DMS53 (cell line): ENCODE measurements at regions not wholly inside any gene's neighbourhood (a gene's known extent, or its start where the extent isn't known, plus 50 kb on each side); places are given as distances from the start of the nearest gene placed in this dataset.

ENCODE experiments used
- DNase-seq: peaks from one replicate; lab custom pipeline; 2025; lab: John Stamatoyannopoulos, UW

DNA sequence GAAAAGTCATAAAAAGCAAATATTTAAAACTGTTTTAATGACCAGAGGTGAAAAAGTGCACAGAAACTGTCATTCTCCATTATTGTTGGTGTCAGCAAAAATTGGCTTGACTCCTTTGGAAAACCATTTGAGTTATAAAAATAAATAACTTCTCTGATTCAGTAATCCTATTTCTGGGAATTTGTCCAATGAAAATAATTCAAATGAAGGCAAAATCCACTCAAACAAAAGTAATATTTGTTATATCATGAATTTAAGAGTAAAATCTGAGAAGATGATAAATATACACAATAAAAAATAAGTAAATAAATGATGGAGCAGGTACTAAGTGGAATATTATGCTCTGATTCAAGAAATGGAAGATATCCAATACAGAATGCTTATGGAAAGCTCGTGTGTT, 326.6 kb upstream of the KLF6 start:
- DNase-seq: no peak

- no peak for DNase-seq
Observed at GRCh38 chr10:4109469-4109868, 324.5 kb upstream of the KLF6 start.

- DNase-seq: peak; percentile 44
Observed at GRCh38 chr10:4108693-4109092, 323.7 kb upstream of the KLF6 start.

- no peak for DNase-seq
Observed at GRCh38 chr10:4107285-4107851, 322.4 kb upstream of the KLF6 start.

GRCh38 chr10:4103603-4104002, 318.6 kb upstream of the KLF6 start:
- no peak for DNase-seq

DNA sequence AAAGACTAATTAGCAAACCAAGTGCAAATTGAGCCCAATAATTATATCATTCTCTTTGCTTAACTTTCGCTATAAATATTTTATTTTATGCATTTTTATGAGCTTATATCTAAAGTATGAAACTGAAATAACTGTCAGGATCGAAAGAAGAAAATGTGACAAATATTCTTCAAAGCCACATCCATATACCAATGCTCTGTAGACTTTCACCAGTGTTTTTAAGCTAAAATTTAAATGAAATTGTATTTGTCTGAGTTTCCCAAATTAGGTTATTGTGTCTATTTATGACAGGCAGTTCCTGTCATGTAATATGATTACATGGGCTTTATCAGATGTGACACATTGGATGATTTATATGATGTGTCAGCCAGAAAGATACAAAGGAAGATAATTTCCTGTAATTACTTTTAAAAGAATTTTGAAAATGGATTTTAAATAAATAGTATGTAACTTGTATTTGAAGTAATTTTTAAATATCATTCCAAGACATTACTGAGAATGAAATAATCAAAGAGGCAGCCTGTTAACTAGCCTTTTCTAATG, 317.9 kb upstream of the KLF6 start:
- DNase-seq: no peak

GRCh38 chr10:4101918-4102654, 317.1 kb upstream of the KLF6 start:
- DNase-seq: no peak

- DNase-seq: no peak
Observed at GRCh38 chr10:4100380-4100779, 315.4 kb upstream of the KLF6 start.

GRCh38 chr10:4099202-4099601, 314.2 kb upstream of the KLF6 start:
- DNase-seq: no peak

- DNase-seq: no peak
Observed at GRCh38 chr10:4095166-4095917, 310.3 kb upstream of the KLF6 start.

DNA sequence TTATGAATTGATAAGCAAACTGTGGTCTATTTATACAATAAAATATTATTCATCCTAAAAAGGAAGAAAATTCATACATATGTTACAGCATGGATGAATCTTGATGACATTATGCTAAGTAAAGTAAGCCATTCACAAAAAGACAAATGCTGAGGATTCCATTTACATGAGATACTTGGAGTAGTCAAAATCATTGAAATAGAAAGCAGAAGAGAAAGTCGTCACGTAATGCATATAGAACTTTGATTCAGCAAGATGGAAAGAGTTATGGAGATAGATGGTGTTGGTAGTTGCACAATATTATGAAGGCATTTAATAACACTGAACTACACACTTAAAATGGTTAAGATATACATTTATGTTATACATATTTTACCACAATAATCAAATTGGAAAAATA, 309.7 kb upstream of the KLF6 start:
- no peak for DNase-seq

DNA sequence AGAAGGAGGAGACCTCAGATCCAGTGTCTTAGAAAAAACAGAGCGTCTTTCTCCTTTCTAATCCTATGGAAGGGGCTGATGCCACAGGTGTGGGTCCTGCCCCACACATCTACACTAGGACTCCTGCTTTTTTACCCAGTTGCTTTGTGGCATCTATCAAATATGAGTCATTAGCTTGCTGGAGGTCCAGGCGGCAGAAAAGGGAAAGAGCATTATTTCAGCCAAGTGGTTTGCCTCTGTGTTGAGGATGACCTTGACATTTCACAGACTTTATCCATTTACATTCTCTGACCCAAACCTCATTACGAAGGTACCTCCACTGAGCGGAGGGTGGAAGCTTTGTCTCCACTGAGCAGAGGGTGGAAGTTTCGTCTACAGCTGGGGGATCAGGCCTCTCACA, 308.4 kb upstream of the KLF6 start:
- no peak for DNase-seq

GRCh38 chr10:4088354-4089066, 303.5 kb upstream of the KLF6 start:
- DNase-seq: no peak

DNA sequence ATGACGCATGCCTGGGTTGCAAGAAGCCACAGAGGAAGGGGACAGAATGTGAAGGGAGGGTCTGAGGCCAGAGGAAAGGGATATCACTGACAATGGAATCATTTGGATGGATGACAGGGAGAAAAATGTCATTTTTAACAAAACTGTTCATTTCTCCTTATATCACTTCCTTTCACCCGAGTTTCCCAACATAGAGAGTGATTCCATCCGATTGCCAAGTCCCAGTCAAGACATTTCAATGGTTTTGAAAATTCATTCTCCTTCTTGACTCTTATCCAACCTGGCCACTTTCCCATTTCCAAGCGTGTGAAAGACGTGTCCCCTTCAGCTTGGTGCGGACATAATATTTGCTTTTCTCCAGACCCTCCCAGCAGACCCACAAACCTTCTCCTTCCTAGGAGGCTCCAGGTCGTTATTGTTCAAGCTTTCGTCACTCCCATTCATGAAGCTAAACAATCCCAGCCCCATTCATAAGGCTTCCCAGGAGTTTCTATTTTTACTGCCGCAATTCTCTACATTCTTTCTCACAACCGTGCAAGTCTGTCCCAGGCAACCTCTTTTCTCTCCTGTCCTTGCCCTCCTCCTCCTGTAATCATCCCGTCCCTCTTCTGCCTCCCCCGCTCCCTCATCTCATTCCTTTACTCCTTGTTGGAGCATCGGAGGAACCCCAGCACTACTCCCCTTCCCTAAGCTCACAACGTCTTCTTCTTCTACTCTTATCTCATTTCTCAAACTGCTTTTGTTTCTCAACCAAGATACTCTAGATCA, 301.3 kb upstream of the KLF6 start:
- DNase-seq: no peak

- DNase-seq: no peak
Observed at GRCh38 chr10:4083509-4084003, 298.5 kb upstream of the KLF6 start.

GRCh38 chr10:4082861-4083260, 297.9 kb upstream of the KLF6 start:
- no peak for DNase-seq

- no peak for DNase-seq
Observed at GRCh38 chr10:4081685-4082111, 296.7 kb upstream of the KLF6 start.

GRCh38 chr10:4080225-4080805, 295.3 kb upstream of the KLF6 start:
- no peak for DNase-seq

DNA sequence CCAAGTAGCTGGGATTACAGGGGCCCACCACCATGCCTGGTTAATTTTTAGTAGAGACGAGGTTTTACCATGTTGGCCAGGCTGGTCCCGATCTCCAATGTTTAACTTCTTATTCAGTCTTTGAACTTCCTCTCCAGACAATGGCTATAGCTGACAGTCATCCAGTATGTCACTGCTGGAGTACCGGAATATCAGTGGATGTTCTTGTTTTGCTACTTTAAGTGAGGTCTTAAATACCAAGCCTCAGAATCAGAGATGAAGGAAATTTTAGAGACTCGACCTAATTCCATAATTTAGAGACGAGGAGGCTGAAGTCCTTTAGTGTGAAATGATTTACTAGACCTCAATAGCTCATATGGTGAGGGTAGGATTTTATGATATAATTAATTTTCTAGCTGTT, 294.8 kb upstream of the KLF6 start:
- DNase-seq: no peak

- DNase-seq: no peak
Observed at GRCh38 chr10:4077804-4078203, 292.8 kb upstream of the KLF6 start.

DNA sequence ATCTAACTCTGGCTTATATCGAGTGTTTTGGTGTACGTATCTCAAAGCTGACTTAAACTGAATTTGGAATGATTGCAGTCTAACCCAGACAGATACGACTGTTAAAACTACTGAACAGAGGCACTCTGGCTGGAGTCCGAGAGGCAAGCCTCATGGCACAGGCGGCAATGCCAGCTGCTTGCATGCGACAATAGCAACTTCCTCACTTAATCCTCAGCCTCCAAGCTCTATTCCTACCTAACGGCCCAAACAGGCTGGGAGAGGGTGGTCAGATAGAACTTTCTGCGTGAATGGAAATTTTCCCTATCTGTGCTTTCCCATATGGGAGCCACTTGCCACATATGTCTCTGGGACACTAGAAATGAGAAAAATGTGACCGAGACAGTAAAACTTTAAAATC, 292.0 kb upstream of the KLF6 start:
- DNase-seq: no peak
